ENCODE measurements at regions not wholly inside any gene's neighbourhood (a gene's known extent, or its start where the extent isn't known, plus 50 kb on each side); places are given as distances from the start of the nearest gene placed in this dataset.
A peak's percentile ranks its signal among the peaks of the same experiment; 100 is the strongest.

DNA sequence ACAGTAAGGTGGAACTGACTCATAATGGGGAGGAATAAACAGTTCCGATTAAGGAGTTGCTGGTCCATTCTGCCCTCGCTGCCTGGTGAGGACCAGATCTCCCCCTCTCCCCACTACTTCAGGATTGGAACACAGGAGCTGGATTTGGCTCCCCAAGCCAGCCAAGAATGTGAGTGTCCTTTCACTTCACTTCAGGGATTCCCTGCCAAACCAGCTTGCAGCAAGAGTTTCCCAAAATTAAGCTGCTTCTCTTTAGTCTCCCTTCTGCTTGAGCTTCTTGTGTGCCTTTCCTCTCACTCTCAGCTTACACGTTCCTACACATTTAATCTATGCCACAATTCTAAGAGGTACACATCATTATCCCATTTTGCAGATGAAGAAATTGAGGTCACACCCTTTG is 234.1 kb downstream of the BUD13 start:
- Mint-ChIP-seq H3K27ac (ENCODE audit: unreplicated experiment) (no peak overlapping the region), H3K36me3 (ENCODE audit: unreplicated experiment) (no peaks in the 10 kb centered on the region), H3K4me1 (ENCODE audit: low read depth, unreplicated experiment) (peaks cover 14% of the 10 kb centered on the region), H3K9me3 (ENCODE audit: unreplicated experiment) (peaks cover 4% of the 10 kb centered on the region), H3K4me3 (ENCODE audit: unreplicated experiment) (no peak overlapping the region), H3K27me3 (ENCODE audit: unreplicated experiment) (peaks cover 2% of the 10 kb centered on the region)
- no peak for DNase-seq
- TF ChIP-seq, protein P1, sequence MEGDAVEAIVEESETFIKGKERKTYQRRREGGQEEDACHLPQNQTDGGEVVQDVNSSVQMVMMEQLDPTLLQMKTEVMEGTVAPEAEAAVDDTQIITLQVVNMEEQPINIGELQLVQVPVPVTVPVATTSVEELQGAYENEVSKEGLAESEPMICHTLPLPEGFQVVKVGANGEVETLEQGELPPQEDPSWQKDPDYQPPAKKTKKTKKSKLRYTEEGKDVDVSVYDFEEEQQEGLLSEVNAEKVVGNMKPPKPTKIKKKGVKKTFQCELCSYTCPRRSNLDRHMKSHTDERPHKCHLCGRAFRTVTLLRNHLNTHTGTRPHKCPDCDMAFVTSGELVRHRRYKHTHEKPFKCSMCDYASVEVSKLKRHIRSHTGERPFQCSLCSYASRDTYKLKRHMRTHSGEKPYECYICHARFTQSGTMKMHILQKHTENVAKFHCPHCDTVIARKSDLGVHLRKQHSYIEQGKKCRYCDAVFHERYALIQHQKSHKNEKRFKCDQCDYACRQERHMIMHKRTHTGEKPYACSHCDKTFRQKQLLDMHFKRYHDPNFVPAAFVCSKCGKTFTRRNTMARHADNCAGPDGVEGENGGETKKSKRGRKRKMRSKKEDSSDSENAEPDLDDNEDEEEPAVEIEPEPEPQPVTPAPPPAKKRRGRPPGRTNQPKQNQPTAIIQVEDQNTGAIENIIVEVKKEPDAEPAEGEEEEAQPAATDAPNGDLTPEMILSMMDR (IDR thresholded peaks at IDR 0.05; ENCODE audit: partially characterized antibody, unreplicated experiment), result no peak

DNA sequence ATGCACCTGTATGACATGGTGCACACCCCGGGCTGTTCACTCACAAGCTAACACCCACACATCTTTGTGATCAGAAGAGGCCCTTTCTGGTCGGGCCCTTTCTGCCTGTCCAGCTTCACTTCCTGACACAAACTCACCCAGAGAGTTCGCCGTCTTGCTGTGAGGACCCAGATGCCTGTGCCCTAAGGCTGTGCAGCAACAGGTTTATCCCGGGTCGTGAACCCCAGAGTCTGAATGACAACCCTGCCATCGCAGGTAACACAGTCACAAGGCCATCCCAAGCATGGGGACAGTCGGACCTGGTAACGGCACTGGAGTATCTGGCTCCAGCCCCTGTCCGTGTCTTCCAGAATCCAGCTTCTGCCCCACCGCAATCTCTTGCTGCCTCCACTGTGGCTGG is 235.1 kb downstream of the BUD13 start:
- no peak for DNase-seq
- H3K4me1 Mint-ChIP-seq (ENCODE audit: low read depth, unreplicated experiment), result peaks cover 15% of the 10 kb centered on the region
- H3K9me3 Mint-ChIP-seq (ENCODE audit: unreplicated experiment), result peaks cover 4% of the 10 kb centered on the region
- TF ChIP-seq, protein P1 (IDR thresholded peaks at IDR 0.05; ENCODE audit: partially characterized antibody, unreplicated experiment), result no peak
- H3K27ac Mint-ChIP-seq (ENCODE audit: unreplicated experiment), result no peak overlapping the region
- no peak overlapping the region for H3K4me3 Mint-ChIP-seq (ENCODE audit: unreplicated experiment)
- H3K27me3 Mint-ChIP-seq (ENCODE audit: unreplicated experiment), result peaks cover 2% of the 10 kb centered on the region
- no peaks in the 10 kb centered on the region for H3K36me3 Mint-ChIP-seq (ENCODE audit: unreplicated experiment)

DNA sequence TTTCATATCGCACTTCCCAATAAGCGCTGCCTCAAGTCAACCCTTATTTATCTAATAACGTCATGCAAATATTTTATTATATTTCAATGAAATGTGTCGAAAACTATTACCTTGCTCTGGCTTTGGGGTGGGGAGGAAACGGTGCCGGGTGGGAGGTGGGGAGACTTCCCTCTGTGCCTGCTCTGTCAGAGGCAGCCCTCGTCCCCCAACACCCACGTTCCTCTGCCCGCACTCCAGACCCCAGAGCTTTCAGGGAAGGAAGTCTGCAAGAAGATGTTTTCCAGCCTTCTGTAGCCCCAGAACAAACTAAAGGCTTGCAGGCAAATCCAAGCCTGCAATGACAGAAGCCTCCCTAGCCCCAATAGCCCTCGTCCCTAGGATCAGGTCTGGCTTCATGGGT is 235.7 kb downstream of the BUD13 start:
- Mint-ChIP-seq H3K4me1 (ENCODE audit: low read depth, unreplicated experiment) (peaks cover 15% of the 10 kb centered on the region), H3K27ac (ENCODE audit: unreplicated experiment) (no peak overlapping the region), H3K4me3 (ENCODE audit: unreplicated experiment) (no peak overlapping the region), H3K27me3 (ENCODE audit: unreplicated experiment) (peaks cover 2% of the 10 kb centered on the region), H3K9me3 (ENCODE audit: unreplicated experiment) (peaks cover 4% of the 10 kb centered on the region), H3K36me3 (ENCODE audit: unreplicated experiment) (no peaks in the 10 kb centered on the region)
- TF ChIP-seq, protein P1 (IDR thresholded peaks at IDR 0.05; ENCODE audit: partially characterized antibody, unreplicated experiment), result no peak
- no peak for DNase-seq

DNA sequence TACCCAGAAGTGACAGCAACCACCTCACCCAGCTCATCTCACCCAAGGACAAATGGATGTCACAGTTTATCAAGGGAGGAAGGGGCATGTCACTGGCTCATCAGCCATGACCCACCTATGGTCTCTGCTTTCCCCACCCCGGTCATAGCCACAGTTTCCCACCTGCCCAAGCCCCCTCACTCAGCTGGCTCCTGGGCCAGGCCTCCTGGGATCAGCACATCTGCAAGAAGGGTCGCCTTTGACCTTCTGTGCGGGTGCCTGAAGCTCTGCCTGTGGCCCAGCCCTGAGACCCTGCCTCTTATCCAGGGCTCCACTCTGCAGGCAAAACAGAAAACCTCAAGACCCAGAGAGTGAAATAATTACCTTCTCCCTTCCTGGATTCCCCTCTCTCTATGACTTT is 236.4 kb downstream of the BUD13 start:
- TF ChIP-seq, protein P1 (IDR thresholded peaks at IDR 0.05; ENCODE audit: partially characterized antibody, unreplicated experiment), result no peak
- Mint-ChIP-seq H3K27ac (ENCODE audit: unreplicated experiment) (peak overlapping the region; percentile 48), H3K9me3 (ENCODE audit: unreplicated experiment) (peaks cover 4% of the 10 kb centered on the region), H3K4me1 (ENCODE audit: low read depth, unreplicated experiment) (peaks cover 15% of the 10 kb centered on the region), H3K36me3 (ENCODE audit: unreplicated experiment) (no peaks in the 10 kb centered on the region), H3K27me3 (ENCODE audit: unreplicated experiment) (peaks cover 2% of the 10 kb centered on the region), H3K4me3 (ENCODE audit: unreplicated experiment) (no peak overlapping the region)
- DNase-seq, result no peak

DNA sequence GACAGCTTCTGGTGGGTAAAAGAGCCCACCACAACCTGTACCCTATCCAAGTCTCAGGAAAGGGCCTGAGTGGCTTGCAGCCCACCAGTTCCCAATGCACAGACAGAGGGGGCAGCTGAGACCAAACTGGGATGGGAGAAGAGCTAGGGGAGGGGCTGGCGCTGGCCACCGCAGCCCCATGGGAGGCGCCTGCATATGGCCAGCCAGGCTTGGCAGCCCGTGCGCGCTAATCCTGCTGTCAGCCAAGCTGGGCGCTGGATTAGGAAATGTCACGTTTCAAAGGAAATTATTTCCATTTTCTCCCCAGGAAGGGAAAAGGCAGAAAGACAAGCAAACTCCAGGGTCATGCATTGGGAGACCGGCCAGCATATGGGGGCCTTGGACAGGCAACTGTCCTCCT is 236.8 kb downstream of the BUD13 start:
- Mint-ChIP-seq H3K4me3 (ENCODE audit: unreplicated experiment) (no peak overlapping the region), H3K9me3 (ENCODE audit: unreplicated experiment) (peaks cover 4% of the 10 kb centered on the region), H3K4me1 (ENCODE audit: low read depth, unreplicated experiment) (peaks cover 15% of the 10 kb centered on the region), H3K27ac (ENCODE audit: unreplicated experiment) (peak overlapping the region; percentile 48), H3K27me3 (ENCODE audit: unreplicated experiment) (peaks cover 4% of the 10 kb centered on the region), H3K36me3 (ENCODE audit: unreplicated experiment) (peaks cover 3% of the 10 kb centered on the region)
- TF ChIP-seq, protein P1 (IDR thresholded peaks at IDR 0.05; ENCODE audit: partially characterized antibody, unreplicated experiment), result no peak
- DNase-seq, result peak; percentile 53
